ENCODE measurements at regions not wholly inside any gene's neighbourhood (a gene's known extent, or its start where the extent isn't known, plus 50 kb on each side); places are given as distances from the start of the nearest gene placed in this dataset.

GRCh38 chr12:69101505-69101904 is 137.9 kb upstream of the CPSF6 start:
- no peak overlapping the region for H3K4me2 ChIP-seq (ENCODE audit: insufficient read depth, insufficient read length, low read length)
- H3K4me1 ChIP-seq (ENCODE audit: insufficient read depth, low read length), result peaks cover 3% of the 10 kb centered on the region; the same call in 1 of the 2 replicates
- H3T11ph ChIP-seq (ENCODE audit: low read length), result no peak overlapping the region
- H3K79me2 ChIP-seq (ENCODE audit: insufficient read depth, low read length), result no peaks in the 10 kb centered on the region
- H3K9me3 ChIP-seq (ENCODE audit: control insufficient read depth, low read depth, low read length), result no peaks in the 10 kb centered on the region
- H3K23ac ChIP-seq (ENCODE audit: insufficient read length, low read depth, low read length), result no peak overlapping the region
- no peak overlapping the region for H2BK15ac ChIP-seq (ENCODE audit: low read depth, low read length)
- no peak overlapping the region for H2BK120ac ChIP-seq (ENCODE audit: low read depth, low read length, poor library complexity, severe bottlenecking)
- no peaks in the 10 kb centered on the region for H3K23me2 ChIP-seq (ENCODE audit: insufficient read length, low read depth, low read length, poor library complexity, severe bottlenecking)
- H3K14ac ChIP-seq (ENCODE audit: insufficient read depth, low read length), result no peak overlapping the region
- no peak for DNase-seq
- H3K27ac ChIP-seq (ENCODE audit: insufficient read length, low read depth, low read length), result no peak overlapping the region
- H3K27me3 ChIP-seq (ENCODE audit: insufficient read depth, low read length), result no peaks in the 10 kb centered on the region; the same call in 1 of the 2 replicates
- no peak overlapping the region for H2AK5ac ChIP-seq (ENCODE audit: insufficient read length, low read length)
- H3K79me1 ChIP-seq (ENCODE audit: insufficient read depth, low read depth, low read length, poor library complexity, severe bottlenecking), result no peaks in the 10 kb centered on the region
- no peak overlapping the region for H4K8ac ChIP-seq (replicated peaks; ENCODE audit: insufficient read length, low read depth, low read length)
- no peak overlapping the region for H4K5ac ChIP-seq (ENCODE audit: insufficient read length, low read depth, low read length)
- TF ChIP-seq CTCF (conservative IDR thresholded peaks at IDR 0.05), result no peak
- H3K27ac Mint-ChIP-seq, result no peak overlapping the region
- H2BK20ac ChIP-seq (ENCODE audit: low read depth, low read length, poor library complexity, severe bottlenecking), result no peak overlapping the region
- no peaks in the 10 kb centered on the region for H3K36me3 Mint-ChIP-seq (ENCODE audit: insufficient read depth in 1 of 3, low read depth in 3 of 3)
- no CpG with 5 or more reads among the region's 4 CpGs for WGBS (ENCODE audit: extremely low coverage, insufficient read length, low lambda C conversion rate)
- no peaks in the 10 kb centered on the region for H4K20me1 ChIP-seq (ENCODE audit: control insufficient read depth, insufficient read depth, insufficient read length)
- H3K4me1 Mint-ChIP-seq, result peaks cover 9 to 10% of the 10 kb centered on the region in 2 experiments
- H2AFZ ChIP-seq (ENCODE audit: low read length), result no peak overlapping the region
- no peak overlapping the region for H3K4me3 Mint-ChIP-seq
- no peaks in the 10 kb centered on the region for H3K27me3 Mint-ChIP-seq (ENCODE audit: low read depth)
- no peak overlapping the region for H2BK12ac ChIP-seq (ENCODE audit: insufficient read length, low read depth, low read length)
- H2BK5ac ChIP-seq (ENCODE audit: insufficient read length, low read length), result no peak overlapping the region
- no peak overlapping the region for H3K9ac ChIP-seq (ENCODE audit: extremely low read depth, insufficient read length, low read length)
- no peak overlapping the region for H4K91ac ChIP-seq (ENCODE audit: insufficient read length, low read depth, low read length)
- no peak overlapping the region for H3K56ac ChIP-seq (ENCODE audit: insufficient read length, low read depth, low read length)
- no peaks in the 10 kb centered on the region for H3K9me3 Mint-ChIP-seq
- H3K18ac ChIP-seq (ENCODE audit: insufficient read length, low read depth, low read length), result no peak overlapping the region
- H3K4ac ChIP-seq (ENCODE audit: low read depth, low read length), result no peak overlapping the region
